ENCODE measurements at regions not wholly inside any gene's neighbourhood (a gene's known extent, or its start where the extent isn't known, plus 50 kb on each side); places are given as distances from the start of the nearest gene placed in this dataset.
A peak's percentile ranks its signal among the peaks of the same experiment; 100 is the strongest.

GRCh38 chr2:173822889-173823542 is 142.2 kb downstream of the SP3 start:
- Histone ChIP-seq H3K4me3 (no peak overlapping the region), H3K36me3 (no peaks in the 10 kb centered on the region), H3K4me1 (no peaks in the 10 kb centered on the region), H3K27ac (replicated peaks) (no peak overlapping the region), H3K9me3 (replicated peaks) (no peaks in the 10 kb centered on the region), H3K27me3 (ENCODE audit: low read depth) (peaks cover 56% of the 10 kb centered on the region)
- intact Hi-C loops (cut with micrococcal nuclease), result no loop called here
- no peak for DNase-seq
- TF ChIP-seq CTCF (IDR thresholded peaks at IDR 0.05; ENCODE audit: borderline replicate concordance), result no peak

GRCh38 chr2:173823543-173823939 is 141.6 kb downstream of the SP3 start:
- peaks cover 52% of the 10 kb centered on the region for H3K27me3 ChIP-seq (ENCODE audit: low read depth)
- no peaks in the 10 kb centered on the region for H3K36me3 ChIP-seq
- intact Hi-C loops (cut with micrococcal nuclease), result no loop called here
- H3K4me1 ChIP-seq, result no peaks in the 10 kb centered on the region
- DNase-seq, result no peak
- TF ChIP-seq CTCF (IDR thresholded peaks at IDR 0.05; ENCODE audit: borderline replicate concordance), result no peak
- no peaks in the 10 kb centered on the region for H3K9me3 ChIP-seq (replicated peaks)
- no peak overlapping the region for H3K27ac ChIP-seq (replicated peaks)
- no peak overlapping the region for H3K4me3 ChIP-seq

- Histone ChIP-seq H3K27ac (replicated peaks) (no peak overlapping the region), H3K36me3 (no peaks in the 10 kb centered on the region), H3K9me3 (replicated peaks) (no peaks in the 10 kb centered on the region), H3K27me3 (ENCODE audit: low read depth) (peaks cover 37% of the 10 kb centered on the region), H3K4me1 (peaks cover 26% of the 10 kb centered on the region), H3K4me3 (no peak overlapping the region)
- no peak for TF ChIP-seq CTCF (IDR thresholded peaks at IDR 0.05; ENCODE audit: borderline replicate concordance)
- intact Hi-C loops (cut with micrococcal nuclease), result no loop called here
- DNase-seq, result no peak
Observed at GRCh38 chr2:173828189-173829142, 136.7 kb downstream of the SP3 start.

GRCh38 chr2:173829727-173830126 is 135.4 kb downstream of the SP3 start:
- Histone ChIP-seq H3K27ac (replicated peaks) (no peak overlapping the region), H3K27me3 (ENCODE audit: low read depth) (peaks cover 29% of the 10 kb centered on the region), H3K4me1 (peaks cover 26% of the 10 kb centered on the region), H3K9me3 (replicated peaks) (no peaks in the 10 kb centered on the region), H3K4me3 (no peak overlapping the region), H3K36me3 (no peaks in the 10 kb centered on the region)
- no peak for TF ChIP-seq CTCF (IDR thresholded peaks at IDR 0.05; ENCODE audit: borderline replicate concordance)
- intact Hi-C loops (cut with micrococcal nuclease), result no loop called here
- no peak for DNase-seq

- TF ChIP-seq CTCF (IDR thresholded peaks at IDR 0.05; ENCODE audit: borderline replicate concordance), result no peak
- Histone ChIP-seq H3K9me3 (replicated peaks) (no peaks in the 10 kb centered on the region), H3K36me3 (no peaks in the 10 kb centered on the region), H3K27ac (replicated peaks) (peak overlapping the region; percentile 69), H3K4me3 (no peak overlapping the region), H3K27me3 (ENCODE audit: low read depth) (peaks cover 29% of the 10 kb centered on the region), H3K4me1 (peaks cover 26% of the 10 kb centered on the region)
- intact Hi-C loops (cut with micrococcal nuclease), result no loop called here
- DNase-seq, result no peak
Observed at GRCh38 chr2:173830170-173830569, 135.0 kb downstream of the SP3 start.
